ENCODE measurements at regions not wholly inside any gene's neighbourhood (a gene's known extent, or its start where the extent isn't known, plus 50 kb on each side); places are given as distances from the start of the nearest gene placed in this dataset.

DNA sequence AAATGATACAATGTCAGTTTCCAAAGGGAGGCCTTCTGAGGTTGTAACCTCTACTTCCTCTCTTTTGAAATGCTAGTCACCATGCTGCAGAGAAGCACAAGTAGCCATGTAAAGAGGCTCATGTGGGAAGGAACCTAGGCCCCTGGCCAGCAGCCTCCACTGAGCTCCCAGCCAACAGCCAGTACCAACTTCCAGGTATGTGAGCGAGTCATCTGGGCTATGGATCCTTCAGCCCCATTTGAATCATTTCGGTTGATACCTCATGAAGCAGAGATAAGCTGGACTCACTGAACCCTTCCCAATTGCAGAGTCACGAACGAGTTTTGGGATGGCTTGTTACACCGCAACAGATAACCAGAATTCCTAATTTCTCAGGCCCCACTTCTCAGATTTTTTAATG lies 187.0 kb upstream of the LDB2 start:
- Histone ChIP-seq H3K9me3 (ENCODE audit: low read length) (no peaks in the 10 kb centered on the region), H3K36me3 (ENCODE audit: insufficient read depth, low read length) (no peaks in the 10 kb centered on the region), H3K27ac (ENCODE audit: low read depth, low read length) (no peak overlapping the region), H3K27me3 (ENCODE audit: control insufficient read depth in 1 of 2, insufficient read depth in 2 of 2, low read length in 2 of 2) (no peaks in the 10 kb centered on the region), H3K4me1 (ENCODE audit: insufficient read depth, low read length) (no peaks in the 10 kb centered on the region), H3K9ac (ENCODE audit: low read length) (no peak overlapping the region), H3K4me3 (ENCODE audit: low read depth in 1 of 2, low read length in 2 of 2) (no peak overlapping the region)

- no peaks in the 10 kb centered on the region for H3K4me1 ChIP-seq (ENCODE audit: insufficient read depth, low read length)
- H3K4me3 ChIP-seq (ENCODE audit: low read depth in 1 of 2, low read length in 2 of 2), result no peak overlapping the region
- no peak overlapping the region for H3K27ac ChIP-seq (ENCODE audit: low read depth, low read length)
- no peak overlapping the region for H3K9ac ChIP-seq (ENCODE audit: low read length)
- no peaks in the 10 kb centered on the region for H3K9me3 ChIP-seq (ENCODE audit: low read length)
- no peaks in the 10 kb centered on the region for H3K36me3 ChIP-seq (ENCODE audit: insufficient read depth, low read length)
- no peaks in the 10 kb centered on the region for H3K27me3 ChIP-seq (ENCODE audit: control insufficient read depth in 1 of 2, insufficient read depth in 2 of 2, low read length in 2 of 2)
These were observed 183.7 kb upstream of the LDB2 start for GRCh38 chr4:17082186-17082585.

GRCh38 chr4:17081179-17081578 lies 182.7 kb upstream of the LDB2 start:
- no peaks in the 10 kb centered on the region for H3K4me1 ChIP-seq (ENCODE audit: insufficient read depth, low read length)
- H3K4me3 ChIP-seq (ENCODE audit: low read depth in 1 of 2, low read length in 2 of 2), result no peak overlapping the region
- no peak overlapping the region for H3K27ac ChIP-seq (ENCODE audit: low read depth, low read length)

DNA sequence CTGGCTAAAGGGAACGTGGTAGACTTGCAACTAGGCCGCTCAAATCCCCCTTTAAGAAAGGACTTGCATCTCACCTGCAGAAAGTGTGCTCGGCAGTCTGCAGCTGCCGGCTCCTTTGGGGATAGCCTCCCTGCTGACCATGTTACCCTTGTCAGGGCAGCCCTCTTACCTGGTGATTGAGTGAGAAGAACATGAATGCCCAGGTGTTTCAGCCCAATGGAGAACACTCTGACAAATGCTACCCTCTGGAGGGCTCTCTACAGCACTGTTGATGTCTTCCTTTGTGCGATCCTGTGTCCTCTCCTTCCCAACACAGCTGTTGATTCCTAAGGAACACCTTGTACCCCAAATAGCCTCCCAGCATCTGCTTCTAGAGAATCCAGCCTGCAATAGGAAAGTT lies 178.7 kb upstream of the LDB2 start:
- Histone ChIP-seq H3K36me3 (ENCODE audit: insufficient read depth, low read length) (no peaks in the 10 kb centered on the region), H3K27ac (ENCODE audit: low read depth, low read length) (no peak overlapping the region), H3K9ac (ENCODE audit: low read length) (no peak overlapping the region), H3K9me3 (ENCODE audit: low read length) (no peaks in the 10 kb centered on the region), H3K4me1 (ENCODE audit: insufficient read depth, low read length) (no peaks in the 10 kb centered on the region), H3K4me3 (ENCODE audit: low read depth in 1 of 2, low read length in 2 of 2) (no peak overlapping the region), H3K27me3 (ENCODE audit: control insufficient read depth in 1 of 2, insufficient read depth in 2 of 2, low read length in 2 of 2) (no peaks in the 10 kb centered on the region)

More at GRCh38 chr4:17081179-17081578, 182.7 kb upstream of the LDB2 start:
- H3K9me3 ChIP-seq (ENCODE audit: low read length), result no peaks in the 10 kb centered on the region
- no peaks in the 10 kb centered on the region for H3K36me3 ChIP-seq (ENCODE audit: insufficient read depth, low read length)
- H3K27me3 ChIP-seq (ENCODE audit: control insufficient read depth in 1 of 2, insufficient read depth in 2 of 2, low read length in 2 of 2), result no peaks in the 10 kb centered on the region
- no peak overlapping the region for H3K9ac ChIP-seq (ENCODE audit: low read length)

- peaks cover 12% of the 10 kb centered on the region for H3K4me1 ChIP-seq (ENCODE audit: insufficient read depth, low read length)
- H3K9me3 ChIP-seq (ENCODE audit: low read length), result no peaks in the 10 kb centered on the region
- no peak overlapping the region for H3K9ac ChIP-seq (ENCODE audit: low read length)
- no peak overlapping the region for H3K4me3 ChIP-seq (ENCODE audit: low read depth in 1 of 2, low read length in 2 of 2)
- no peaks in the 10 kb centered on the region for H3K36me3 ChIP-seq (ENCODE audit: insufficient read depth, low read length)
- no peak overlapping the region for H3K27ac ChIP-seq (ENCODE audit: low read depth, low read length)
- H3K27me3 ChIP-seq (ENCODE audit: control insufficient read depth in 1 of 2, insufficient read depth in 2 of 2, low read length in 2 of 2), result no peaks in the 10 kb centered on the region
These were observed 174.0 kb upstream of the LDB2 start for GRCh38 chr4:17072483-17072882.

GRCh38 chr4:17068891-17069290 lies 170.4 kb upstream of the LDB2 start:
- no peaks in the 10 kb centered on the region for H3K27me3 ChIP-seq (ENCODE audit: control insufficient read depth in 1 of 2, insufficient read depth in 2 of 2, low read length in 2 of 2)
- no peak overlapping the region for H3K27ac ChIP-seq (ENCODE audit: low read depth, low read length)
- H3K4me3 ChIP-seq (ENCODE audit: low read depth in 1 of 2, low read length in 2 of 2), result no peak overlapping the region
- no peaks in the 10 kb centered on the region for H3K36me3 ChIP-seq (ENCODE audit: insufficient read depth, low read length)
- no peaks in the 10 kb centered on the region for H3K9me3 ChIP-seq (ENCODE audit: low read length)
- H3K9ac ChIP-seq (ENCODE audit: low read length), result no peak overlapping the region
- H3K4me1 ChIP-seq (ENCODE audit: insufficient read depth, low read length), result peaks cover 18% of the 10 kb centered on the region

DNA sequence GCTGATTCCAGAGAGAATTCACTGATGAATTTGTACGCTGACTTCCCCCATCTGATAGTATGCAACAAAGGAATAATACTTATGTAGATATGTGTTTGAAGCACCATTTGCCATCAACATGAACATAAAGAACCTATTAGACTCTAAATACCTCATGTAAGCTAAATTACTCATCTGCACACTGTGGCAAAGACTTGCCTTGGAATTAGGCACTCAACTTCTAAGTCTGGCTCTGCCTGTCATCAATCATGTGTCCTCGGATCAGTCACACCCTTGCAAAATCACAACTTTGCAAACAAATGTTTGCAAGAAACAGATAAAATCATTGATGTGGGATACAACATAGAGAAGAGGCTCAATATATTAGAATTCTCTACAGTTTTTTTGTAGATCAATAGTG lies 169.9 kb upstream of the LDB2 start:
- H3K9me3 ChIP-seq (ENCODE audit: low read length), result no peaks in the 10 kb centered on the region
- H3K27ac ChIP-seq (ENCODE audit: low read depth, low read length), result no peak overlapping the region
- H3K9ac ChIP-seq (ENCODE audit: low read length), result no peak overlapping the region
- no peak overlapping the region for H3K4me3 ChIP-seq (ENCODE audit: low read depth in 1 of 2, low read length in 2 of 2)
- no peaks in the 10 kb centered on the region for H3K36me3 ChIP-seq (ENCODE audit: insufficient read depth, low read length)
- H3K27me3 ChIP-seq (ENCODE audit: control insufficient read depth in 1 of 2, insufficient read depth in 2 of 2, low read length in 2 of 2), result no peaks in the 10 kb centered on the region
- peaks cover 18% of the 10 kb centered on the region for H3K4me1 ChIP-seq (ENCODE audit: insufficient read depth, low read length)

DNA sequence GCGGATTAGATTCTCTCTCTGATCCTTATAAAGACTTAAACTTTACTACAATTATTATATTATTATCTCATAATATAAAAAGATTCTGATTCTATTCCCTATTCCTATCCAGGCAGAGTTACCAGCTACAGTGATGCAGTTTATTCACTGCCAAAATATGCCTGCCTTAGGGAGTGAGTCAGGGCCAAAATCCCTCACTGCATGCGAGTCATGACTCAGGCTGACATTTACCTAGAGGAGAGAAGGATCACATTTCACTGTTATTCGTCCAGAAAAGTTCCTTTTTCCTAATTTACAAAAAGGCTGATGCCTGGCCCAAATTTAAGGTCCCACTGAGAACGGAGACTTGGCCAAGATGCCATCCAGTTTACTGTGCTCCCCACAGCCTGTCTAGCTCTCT lies 168.5 kb upstream of the LDB2 start:
- H3K9me3 ChIP-seq (ENCODE audit: low read length), result no peaks in the 10 kb centered on the region
- no peaks in the 10 kb centered on the region for H3K36me3 ChIP-seq (ENCODE audit: insufficient read depth, low read length)
- H3K9ac ChIP-seq (ENCODE audit: low read length), result no peak overlapping the region
- no peak overlapping the region for H3K27ac ChIP-seq (ENCODE audit: low read depth, low read length)
- H3K4me3 ChIP-seq (ENCODE audit: low read depth in 1 of 2, low read length in 2 of 2), result no peak overlapping the region
- no peaks in the 10 kb centered on the region for H3K27me3 ChIP-seq (ENCODE audit: control insufficient read depth in 1 of 2, insufficient read depth in 2 of 2, low read length in 2 of 2)
- peaks cover 18% of the 10 kb centered on the region for H3K4me1 ChIP-seq (ENCODE audit: insufficient read depth, low read length)

GRCh38 chr4:17066236-17066635 lies 167.8 kb upstream of the LDB2 start:
- Histone ChIP-seq H3K9ac (ENCODE audit: low read length) (no peak overlapping the region), H3K4me3 (ENCODE audit: low read depth in 1 of 2, low read length in 2 of 2) (no peak overlapping the region), H3K27me3 (ENCODE audit: control insufficient read depth in 1 of 2, insufficient read depth in 2 of 2, low read length in 2 of 2) (no peaks in the 10 kb centered on the region), H3K27ac (ENCODE audit: low read depth, low read length) (no peak overlapping the region), H3K9me3 (ENCODE audit: low read length) (no peaks in the 10 kb centered on the region), H3K4me1 (ENCODE audit: insufficient read depth, low read length) (peaks cover 18% of the 10 kb centered on the region), H3K36me3 (ENCODE audit: insufficient read depth, low read length) (no peaks in the 10 kb centered on the region)

DNA sequence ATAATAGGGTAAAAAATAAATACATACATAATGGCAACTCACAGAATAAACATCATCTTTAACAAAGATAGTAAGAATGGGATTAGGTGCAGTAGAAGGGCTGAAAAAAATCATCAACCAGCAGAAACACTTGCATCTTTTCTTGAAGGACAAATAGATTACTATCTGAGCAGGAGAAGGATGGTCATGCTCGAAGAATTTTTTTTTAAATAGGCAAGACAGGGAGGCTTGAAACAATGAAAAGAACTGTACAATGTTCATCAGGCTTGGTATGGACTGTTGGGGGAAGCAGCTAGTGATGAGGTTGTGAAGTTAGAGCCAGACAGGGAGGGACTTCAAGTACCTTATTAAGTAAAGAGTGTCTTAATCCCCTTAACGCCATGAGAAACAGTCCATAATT lies 167.4 kb upstream of the LDB2 start:
- no peak overlapping the region for H3K9ac ChIP-seq (ENCODE audit: low read length)
- no peak overlapping the region for H3K4me3 ChIP-seq (ENCODE audit: low read depth in 1 of 2, low read length in 2 of 2)
- no peaks in the 10 kb centered on the region for H3K36me3 ChIP-seq (ENCODE audit: insufficient read depth, low read length)
- H3K4me1 ChIP-seq (ENCODE audit: insufficient read depth, low read length), result peaks cover 18% of the 10 kb centered on the region
- no peak overlapping the region for H3K27ac ChIP-seq (ENCODE audit: low read depth, low read length)
- H3K27me3 ChIP-seq (ENCODE audit: control insufficient read depth in 1 of 2, insufficient read depth in 2 of 2, low read length in 2 of 2), result no peaks in the 10 kb centered on the region
- no peaks in the 10 kb centered on the region for H3K9me3 ChIP-seq (ENCODE audit: low read length)

DNA sequence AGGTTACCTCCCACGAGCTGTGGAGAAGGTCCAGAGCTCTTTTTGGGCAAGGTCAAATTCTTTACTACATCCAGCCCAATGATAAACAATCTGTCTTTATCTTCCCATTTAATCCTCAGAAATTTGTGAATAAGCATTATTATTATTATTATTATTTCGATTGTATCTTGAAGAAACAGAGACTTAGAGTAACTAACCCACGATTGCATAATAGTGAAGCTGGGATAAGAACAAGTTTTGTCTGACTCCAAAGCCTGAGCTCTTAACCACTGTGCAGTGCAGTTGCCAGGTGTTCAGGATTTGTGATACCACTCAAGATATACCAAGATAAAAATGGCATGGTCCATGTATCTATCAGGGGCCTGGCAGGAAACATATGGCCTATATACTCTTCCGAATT lies 166.5 kb upstream of the LDB2 start:
- no peak overlapping the region for H3K27ac ChIP-seq (ENCODE audit: low read depth, low read length)
- no peak overlapping the region for H3K9ac ChIP-seq (ENCODE audit: low read length)

GRCh38 chr4:17063888-17064287 lies 165.4 kb upstream of the LDB2 start:
- no peaks in the 10 kb centered on the region for H3K36me3 ChIP-seq (ENCODE audit: insufficient read depth, low read length)
- no peak overlapping the region for H3K9ac ChIP-seq (ENCODE audit: low read length)
- H3K4me3 ChIP-seq (ENCODE audit: low read depth in 1 of 2, low read length in 2 of 2), result no peak overlapping the region
- H3K27me3 ChIP-seq (ENCODE audit: control insufficient read depth in 1 of 2, insufficient read depth in 2 of 2, low read length in 2 of 2), result no peaks in the 10 kb centered on the region
- no peak overlapping the region for H3K27ac ChIP-seq (ENCODE audit: low read depth, low read length)
- no peaks in the 10 kb centered on the region for H3K9me3 ChIP-seq (ENCODE audit: low read length)
- peaks cover 15% of the 10 kb centered on the region for H3K4me1 ChIP-seq (ENCODE audit: insufficient read depth, low read length)

More for the DNA sequence above, 166.5 kb upstream of the LDB2 start:
- Histone ChIP-seq H3K27me3 (ENCODE audit: control insufficient read depth in 1 of 2, insufficient read depth in 2 of 2, low read length in 2 of 2) (no peaks in the 10 kb centered on the region), H3K4me3 (ENCODE audit: low read depth in 1 of 2, low read length in 2 of 2) (no peak overlapping the region), H3K9me3 (ENCODE audit: low read length) (no peaks in the 10 kb centered on the region), H3K4me1 (ENCODE audit: insufficient read depth, low read length) (peaks cover 18% of the 10 kb centered on the region), H3K36me3 (ENCODE audit: insufficient read depth, low read length) (no peaks in the 10 kb centered on the region)
